NCI-H748 (cell line): ENCODE measurements at regions not wholly inside any gene's neighbourhood (a gene's known extent, or its start where the extent isn't known, plus 50 kb on each side); places are given as distances from the start of the nearest gene placed in this dataset.

Source experiments
- DNase-seq: peaks from one replicate; lab custom pipeline; 2025; ENCODE audit not compliant: unreplicated experiment; lab: John Stamatoyannopoulos, UW

DNA sequence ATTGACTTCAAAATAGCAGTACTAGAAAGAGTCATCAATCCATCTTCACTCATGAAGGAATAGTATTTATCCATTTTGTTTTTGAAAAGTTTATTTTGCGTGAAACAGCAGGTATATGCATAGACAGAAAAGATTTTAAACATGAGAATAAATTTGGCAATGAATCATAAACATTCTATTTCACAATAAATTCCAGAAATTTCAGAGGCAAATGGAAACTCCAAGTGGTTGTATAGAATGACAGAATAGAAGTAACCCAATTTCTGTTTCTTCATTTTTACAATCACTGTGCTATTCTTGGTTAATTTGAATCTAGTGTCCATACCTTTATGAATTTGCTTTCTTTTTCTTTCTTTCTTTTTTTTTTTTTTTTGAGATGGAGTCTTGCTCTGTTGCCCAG, 173.0 kb upstream of the ECI2 start:
- DNase-seq: no peak

DNA sequence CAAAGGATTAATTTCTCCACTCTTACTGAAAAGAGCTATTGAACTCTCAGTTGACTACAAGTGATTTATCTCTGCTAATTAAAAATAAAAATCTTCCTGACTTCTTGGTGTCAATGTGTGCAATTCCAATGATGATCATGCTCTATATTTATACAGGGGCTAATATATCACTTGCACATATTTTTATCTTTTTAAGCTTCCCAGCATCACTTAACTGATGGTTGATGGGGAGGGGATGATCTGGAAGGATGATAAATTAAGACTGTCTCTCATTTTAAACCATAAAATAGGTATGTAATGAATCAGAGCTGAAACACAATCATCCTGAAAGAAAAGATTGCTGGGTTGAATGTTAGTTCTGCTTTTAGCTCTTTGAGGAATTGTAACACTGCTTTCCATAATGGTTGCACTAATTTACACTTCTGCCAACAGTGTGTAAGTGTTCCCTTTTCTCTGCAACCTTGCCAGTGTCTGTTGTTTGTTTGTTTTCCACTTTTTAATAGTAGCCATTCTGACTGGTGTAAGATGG, 169.6 kb upstream of the ECI2 start:
- DNase-seq: no peak

DNA sequence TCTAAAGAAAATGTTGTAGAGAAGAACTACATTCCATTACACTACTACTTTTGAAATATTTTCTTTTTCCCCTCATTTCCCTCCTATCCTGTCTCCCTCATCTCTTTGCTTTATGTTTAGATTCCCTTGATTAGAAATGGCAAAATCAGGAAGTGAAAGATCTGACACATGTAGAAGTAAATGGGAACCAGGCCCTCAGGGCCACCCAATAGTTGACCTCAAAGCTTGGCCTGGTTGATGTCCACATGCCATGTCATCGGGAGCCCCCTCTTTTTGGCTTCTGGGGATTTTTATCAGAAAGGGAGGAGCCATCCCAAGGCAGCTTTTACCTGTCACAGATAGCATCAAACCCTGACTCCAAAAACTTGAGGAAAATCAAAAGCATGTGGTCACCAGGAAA, 168.3 kb upstream of the ECI2 start:
- no peak for DNase-seq

DNA sequence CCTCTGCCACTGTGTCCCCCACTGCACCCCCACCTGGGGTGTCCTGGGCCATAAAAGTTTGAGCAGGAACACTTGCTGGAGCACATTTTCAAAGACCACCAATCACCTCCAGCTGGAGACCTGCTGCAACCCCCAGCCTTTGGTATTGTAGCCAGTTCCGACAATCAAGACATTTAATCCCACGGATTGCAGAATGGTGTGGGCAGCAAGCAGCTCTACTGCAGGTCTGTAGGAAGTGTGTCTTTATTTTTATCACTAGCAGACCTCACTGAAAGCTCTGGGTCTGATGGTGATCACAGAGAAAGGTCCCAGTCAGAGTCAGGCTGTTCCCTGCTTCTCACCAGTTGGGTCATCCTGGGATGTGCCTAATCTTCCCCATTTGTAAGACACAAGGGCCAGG, 167.1 kb upstream of the ECI2 start:
- no peak for DNase-seq

DNA sequence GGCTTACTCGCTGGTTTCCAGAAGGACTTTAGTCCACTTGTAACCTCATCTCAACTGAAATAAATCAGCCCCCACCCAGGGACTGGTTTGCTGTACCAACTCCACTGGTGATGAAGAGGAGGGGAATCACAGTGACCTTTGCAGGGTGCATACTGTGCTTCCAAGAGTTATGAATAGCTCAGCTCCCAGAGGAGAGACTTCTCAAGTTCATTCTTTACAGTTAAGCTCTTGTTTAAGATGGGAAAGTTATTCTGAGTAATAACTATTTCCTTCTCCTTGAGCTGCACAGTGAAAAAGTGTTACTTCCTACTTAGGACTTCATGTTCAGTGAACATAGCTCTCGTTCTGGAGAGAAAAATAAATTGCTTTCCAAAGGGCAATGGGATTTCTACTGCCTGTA, 166.5 kb upstream of the ECI2 start:
- no peak for DNase-seq

DNA sequence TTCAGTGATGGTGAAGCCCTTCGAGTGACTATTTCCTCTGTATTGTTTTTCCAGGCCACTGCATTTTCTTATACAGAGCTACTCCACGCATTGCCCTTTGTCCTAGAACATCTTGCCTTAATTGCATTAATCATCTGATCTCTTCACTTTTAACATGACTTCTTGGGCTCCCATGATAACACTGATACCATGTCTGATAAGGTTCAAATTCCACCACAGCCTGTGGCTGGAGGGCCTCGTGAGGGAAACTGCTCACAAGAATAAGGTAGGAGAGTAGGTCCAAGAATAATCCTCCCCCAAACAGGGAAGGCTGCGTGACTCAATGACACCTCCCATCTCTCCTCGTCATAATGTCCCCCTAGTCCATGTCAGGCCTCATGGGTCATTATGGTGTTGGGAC, 165.5 kb upstream of the ECI2 start:
- no peak for DNase-seq

DNA sequence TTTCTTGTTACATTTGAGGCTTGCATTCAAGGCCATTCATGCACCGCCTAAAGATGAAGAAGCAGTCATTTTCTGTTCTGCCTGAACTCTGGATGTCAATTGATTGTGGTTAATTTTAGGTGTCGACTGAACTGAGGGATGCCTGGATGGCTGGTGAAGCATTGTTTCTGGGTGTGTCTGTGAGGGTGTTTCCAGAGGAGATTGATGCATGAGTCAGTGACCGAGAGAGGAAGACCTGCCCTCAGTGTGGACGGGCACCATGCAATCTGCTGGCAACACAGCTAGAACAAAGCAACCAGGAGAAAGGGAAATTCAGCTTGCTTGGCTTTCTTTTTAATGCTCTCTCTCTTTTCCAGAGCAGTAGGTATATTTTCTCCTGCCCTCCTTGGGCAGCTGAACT, 164.1 kb upstream of the ECI2 start:
- no peak for DNase-seq

DNA sequence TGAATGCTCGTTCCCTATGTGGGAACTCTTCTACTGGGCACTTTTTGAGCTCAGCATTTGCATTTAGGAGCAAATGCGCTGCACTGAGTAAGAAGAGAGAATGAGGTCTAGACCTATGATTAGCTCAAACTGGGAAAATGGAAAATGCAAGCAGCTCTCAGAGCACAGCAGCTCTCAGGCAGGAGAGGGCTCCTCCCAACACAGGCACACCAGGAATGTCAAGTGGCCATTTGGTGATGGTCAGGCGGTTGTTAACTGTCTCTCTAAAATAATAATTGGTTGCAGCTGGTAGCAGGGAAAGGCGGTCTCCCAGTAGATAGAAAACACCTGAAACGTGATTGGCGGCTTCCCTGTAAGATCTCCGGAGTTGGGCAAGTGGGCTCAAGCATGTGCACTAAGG, 162.0 kb upstream of the ECI2 start:
- peak; percentile 22 for DNase-seq

DNA sequence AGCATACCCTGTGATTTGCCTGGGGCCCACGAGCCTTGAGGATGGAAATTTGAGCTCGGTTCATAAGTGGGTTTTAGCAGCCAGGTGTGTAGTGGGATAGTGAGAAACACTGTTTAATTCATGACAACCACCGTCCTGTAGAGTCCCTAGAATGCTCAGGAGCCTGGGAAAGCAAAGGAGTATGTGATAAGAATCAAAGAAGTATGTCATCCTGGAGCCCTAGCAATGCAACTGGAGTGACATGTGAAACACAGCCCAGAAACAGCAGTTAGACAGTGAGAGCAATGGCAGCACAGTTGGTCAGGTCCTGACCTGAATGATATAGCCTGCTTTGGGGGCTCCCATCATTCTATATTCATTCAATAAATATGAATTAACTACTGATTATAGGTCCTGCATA, 161.2 kb upstream of the ECI2 start:
- DNase-seq: no peak

DNA sequence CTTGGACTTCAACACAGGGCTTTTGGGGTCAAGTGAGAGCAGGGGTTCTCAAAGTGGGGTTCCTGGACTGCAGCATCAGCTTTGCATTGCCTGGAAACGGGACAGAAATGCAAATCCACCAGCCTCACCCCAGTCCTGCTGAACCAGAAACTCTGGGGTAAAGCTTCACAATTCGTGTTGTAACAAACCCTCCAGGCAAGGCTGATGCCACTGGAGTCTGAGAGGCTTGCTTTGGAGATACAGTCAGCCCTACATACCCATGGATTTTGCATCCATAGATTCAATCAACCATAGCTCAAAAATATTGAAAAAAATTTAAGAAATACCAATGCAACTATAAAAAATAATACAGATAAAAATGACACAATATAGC, 160.4 kb upstream of the ECI2 start:
- DNase-seq: no peak

DNA sequence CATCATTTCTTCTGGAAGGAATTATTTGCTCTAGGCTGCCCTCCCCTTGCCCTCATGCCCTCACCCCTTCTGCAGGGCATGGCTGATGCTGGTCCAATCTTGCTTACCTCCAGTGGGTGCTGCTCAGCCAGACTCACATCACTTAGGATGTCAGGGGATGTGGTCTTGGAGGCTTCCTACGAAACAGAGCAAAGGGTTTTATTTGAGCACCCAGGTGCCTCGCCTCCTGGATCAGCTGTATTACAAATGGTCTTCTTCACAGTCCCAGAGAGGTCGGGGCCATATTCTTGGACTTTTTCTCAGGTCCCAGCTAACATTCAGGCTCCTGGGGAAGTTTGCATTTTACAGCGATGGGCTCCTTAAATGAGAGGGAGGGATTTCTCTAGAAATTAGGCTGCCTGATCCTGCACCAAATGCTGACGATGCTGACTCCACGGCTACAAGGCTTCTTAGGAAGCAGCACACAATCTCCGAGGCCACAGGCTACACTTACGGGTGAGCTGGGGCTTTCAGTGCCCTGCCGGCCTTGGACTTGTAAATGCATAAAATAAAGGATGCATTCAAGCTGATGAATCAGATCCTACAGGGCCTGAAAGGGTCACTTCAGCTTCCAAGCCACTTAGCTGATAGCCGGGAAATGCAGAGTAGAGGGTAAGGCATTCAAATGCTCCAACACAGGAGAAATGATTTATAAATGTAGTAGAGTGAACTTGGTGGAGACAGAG, 159.8 kb upstream of the ECI2 start:
- DNase-seq: no peak

DNA sequence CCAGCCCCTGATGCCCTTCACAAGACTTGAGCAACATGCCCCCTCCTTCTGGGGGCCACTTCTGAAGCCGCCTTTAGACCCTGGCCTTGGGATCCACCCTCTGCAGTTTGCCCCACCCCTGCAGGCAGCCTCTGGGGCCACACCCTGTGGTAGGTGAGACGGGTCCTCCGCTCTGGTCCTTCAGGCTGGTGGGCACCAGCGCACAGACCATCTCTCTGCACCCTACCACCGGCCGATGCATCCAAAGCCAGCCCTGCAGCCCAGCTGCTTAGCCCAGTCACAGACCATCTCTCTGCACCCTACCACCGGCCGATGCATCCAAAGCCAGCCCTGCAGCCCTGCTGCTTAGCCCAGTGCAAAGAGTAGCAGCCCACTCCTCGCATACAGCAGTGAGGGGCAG, 159.3 kb upstream of the ECI2 start:
- no peak for DNase-seq

DNA sequence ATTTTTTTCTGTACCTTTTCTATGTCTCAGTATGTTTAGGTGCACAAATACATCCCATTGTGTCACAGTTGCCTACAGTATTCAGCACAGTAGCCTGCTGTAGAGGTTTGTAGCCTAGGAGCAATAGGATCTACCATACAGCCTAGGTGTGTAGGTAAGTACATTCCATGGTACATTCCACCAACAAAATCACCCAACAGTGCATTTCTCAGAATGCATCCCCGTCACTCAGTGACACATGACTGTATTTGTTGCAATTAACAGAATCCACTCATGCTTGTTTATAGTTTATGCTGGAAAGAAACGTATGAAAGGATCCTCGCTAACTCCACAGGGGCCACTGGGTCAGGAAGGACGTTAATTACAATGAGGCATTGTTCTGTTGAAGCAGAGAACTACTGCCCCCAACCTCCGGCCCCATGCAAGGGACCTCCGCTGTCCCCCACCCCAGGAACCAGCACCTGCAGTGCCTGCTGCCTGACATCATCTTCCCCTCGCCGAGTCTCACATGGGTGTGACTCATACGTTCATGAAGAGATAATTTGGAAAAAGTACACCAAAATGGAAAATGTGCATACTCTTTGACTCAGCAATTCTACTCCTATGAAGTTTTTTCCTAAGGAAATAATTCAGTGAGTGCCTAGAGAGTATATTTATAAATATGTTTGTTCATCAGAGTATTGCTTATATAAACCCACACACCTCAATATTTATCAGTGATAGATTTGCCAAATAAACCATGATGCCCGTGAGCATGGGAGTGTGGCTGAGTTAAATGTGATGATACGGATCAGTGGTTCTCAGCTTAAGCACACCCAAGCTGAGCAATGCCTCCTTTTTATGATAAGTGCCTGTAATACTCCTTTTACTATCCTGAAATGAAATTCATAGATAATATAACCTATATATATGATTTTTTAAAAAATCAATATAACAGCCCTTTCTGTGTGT, 156.4 kb upstream of the ECI2 start:
- DNase-seq: peak; percentile 36

DNA sequence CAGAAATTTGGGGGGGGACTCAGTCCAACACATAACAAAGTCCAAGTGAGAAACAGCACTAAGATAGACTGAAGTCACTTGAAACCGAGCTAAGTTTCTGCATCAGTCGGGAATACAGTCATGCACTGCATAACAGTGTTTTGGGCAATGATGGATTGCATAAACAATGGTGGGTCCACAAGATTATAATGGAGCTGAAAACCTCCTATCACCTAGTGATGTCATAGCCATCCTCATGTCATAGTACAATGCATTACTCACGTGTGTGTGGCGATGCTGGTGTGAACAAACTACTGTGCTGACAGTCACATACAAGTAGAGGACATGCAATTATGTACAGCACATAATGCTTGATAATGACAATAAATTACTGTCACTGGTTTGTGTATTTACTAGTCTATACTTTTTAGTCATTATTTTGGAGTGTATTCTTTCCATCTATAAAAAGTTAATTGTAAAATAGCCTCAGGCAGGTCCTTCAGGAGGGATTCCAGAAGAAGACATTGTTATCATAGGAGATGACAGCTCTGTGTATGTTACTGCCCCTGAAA, 154.5 kb upstream of the ECI2 start:
- peak; percentile 64 for DNase-seq

DNA sequence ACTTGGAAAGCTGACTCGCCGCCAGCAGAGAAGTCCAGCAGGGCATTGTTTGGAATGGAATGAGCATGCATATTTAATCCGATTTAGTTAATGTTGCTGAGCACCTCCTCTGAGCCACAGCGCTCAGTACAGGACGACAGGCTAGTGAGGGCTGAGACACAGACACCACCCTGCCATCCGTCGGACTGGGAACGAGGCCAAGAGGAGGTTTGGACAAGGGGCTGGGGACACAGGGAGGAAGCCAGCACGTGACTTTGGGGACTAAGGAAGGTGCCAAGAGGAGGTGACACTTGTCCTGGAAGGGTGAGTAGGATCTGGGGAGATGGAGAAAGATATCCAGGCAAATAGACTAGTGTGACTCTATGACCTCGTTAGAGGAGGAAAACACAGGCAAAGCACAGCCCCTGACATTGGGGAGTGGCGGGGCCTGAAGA, 152.5 kb upstream of the ECI2 start:
- DNase-seq: peak; percentile 66

DNA sequence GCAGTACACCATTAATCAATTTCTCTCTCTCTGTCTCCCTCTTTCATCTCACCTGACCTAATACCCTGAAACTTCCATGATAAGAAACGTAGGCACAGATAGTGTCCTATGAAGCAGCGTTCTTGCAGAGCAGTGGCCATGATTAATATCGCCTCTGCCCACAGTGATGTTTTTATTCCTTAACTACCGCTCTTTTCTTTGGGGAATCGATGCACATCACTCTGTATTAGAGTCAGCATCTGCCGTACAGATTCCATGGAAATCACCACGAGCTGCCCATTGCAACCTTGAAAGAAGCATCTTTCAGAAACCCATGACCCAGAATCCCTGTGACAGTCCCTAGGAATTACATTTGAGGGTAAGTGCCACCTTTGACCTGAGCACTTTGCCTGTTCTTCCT, 152.0 kb upstream of the ECI2 start:
- DNase-seq: no peak

DNA sequence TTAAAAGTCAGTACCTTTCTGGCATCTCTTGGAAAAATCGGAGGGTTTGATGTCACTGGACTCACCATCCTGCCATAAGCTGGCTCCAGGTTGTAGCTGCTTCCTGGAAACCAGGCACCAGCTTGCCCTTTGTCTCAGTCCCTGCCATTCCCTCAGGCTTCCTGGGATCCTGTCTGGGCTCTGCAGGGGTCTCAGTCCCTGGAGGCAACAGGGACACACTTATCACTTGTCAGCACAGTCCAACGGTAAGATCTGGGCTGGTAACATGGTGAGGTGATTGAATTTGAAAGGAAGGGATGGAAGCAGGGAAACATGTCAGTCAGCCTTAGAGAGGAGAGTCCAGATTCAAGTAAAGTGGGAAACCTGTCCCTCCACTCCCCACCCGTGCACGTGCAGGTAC, 147.6 kb upstream of the ECI2 start:
- no peak for DNase-seq

DNA sequence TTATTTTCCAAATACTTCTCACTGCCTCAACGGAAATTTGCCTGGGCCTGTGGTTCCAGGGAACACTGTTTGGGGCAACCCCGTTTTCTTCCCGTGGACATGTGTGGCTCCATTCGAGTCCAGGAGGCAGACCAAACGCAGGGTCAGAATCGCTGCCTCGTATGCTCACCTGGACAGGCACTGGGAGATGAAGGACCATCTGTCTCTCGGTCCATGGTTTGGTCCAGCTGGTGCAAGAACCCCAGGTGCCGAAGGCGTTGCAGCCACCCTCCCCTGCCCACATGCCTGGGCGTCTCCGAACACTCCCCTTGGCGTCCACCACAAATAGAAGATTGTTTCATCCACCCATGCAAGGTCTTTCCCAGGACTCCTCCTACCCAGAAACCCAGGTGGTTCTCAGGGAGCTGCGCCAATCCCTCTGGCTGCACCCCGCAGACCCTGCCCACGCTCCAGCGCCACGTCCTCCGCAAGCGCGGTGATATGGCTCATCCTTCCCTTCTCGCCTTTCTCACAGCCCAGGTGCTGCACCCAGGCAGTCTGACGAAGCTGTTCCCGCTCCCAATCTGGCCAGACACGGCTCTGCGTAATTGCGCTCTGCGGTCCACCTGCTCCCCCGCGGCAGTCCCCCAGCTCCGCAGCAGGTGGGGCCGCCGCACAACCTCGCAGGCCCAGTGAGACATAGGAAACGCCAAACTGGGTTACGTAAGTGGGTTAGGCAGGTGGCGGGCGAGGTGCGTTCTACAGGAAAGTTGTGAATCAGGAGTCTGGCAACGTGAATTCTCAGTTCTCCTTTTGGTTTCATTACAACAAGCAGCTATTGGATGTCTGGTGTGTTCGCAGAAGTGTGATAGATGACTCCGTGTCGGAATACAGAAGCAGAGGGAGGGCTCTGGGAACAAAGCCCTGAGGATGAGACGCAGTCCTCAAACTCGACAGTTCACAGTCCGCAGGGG, 146.2 kb upstream of the ECI2 start:
- DNase-seq: peak; percentile 93

DNA sequence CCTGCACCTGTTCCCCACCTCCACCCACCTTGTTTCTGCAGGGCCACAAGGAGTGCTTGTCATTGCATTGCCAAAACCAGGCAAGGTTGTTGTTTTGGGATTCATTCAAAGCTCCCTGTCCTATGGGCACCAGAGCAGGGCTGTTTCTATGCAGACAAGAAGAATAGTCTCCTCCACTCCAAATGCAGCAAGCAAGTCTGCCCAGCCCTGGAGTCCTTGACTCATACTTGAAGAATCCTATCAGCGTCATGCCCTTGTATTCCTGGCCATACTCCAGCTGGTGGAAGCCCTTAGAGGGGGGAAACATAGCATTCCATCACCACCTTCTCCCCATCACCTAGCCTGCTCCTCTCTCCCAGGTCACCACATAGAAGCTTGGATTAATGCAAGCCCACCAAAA, 145.3 kb upstream of the ECI2 start:
- DNase-seq: peak; percentile 21

DNA sequence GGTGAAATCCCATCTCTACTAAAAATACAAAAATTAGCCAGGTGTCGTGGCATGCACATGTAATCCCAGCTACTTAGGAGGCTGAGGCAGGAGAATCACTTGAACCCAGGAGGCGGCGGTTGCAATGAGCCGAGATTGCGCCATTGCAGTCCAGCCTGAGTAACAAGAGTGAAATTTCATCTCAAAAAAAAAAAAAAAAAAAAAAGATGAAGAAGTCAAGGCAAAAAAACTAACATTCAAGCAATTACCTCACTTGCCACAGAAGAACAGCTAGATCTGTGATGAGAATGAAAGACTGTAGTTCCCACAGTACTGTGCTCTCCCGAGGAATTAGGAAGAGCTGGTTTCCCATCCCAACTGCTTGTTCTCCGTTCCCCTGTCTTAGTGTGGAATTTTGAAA, 144.7 kb upstream of the ECI2 start:
- no peak for DNase-seq
